Lower leg skin (tissue), 3 donors: ENCODE measurements at regions not wholly inside any gene's neighbourhood (a gene's known extent, or its start where the extent isn't known, plus 50 kb on each side); places are given as distances from the start of the nearest gene placed in this dataset.

Source experiments
- CTCF ChIP-seq, 3 donors: fragments of 450-650 bp; IDR thresholded peaks; one replicate each; pipeline ENCODE4 v1.5.1; 2016; ENCODE audit warnings: antibody characterized with exemption in 3 of 3, mild to moderate bottlenecking in 3 of 3, moderate library complexity in 2 of 3
- POLR2A ChIP-seq, 2 donors: fragments of 450-650 bp; IDR thresholded peaks; one replicate each; pipeline ENCODE4 v1.6.1; 2016 to 2017; ENCODE audit warnings: antibody characterized with exemption in 2 of 2, mild to moderate bottlenecking in 1 of 2, moderate library complexity in 1 of 2

- TF ChIP-seq CTCF (IDR thresholded peaks at IDR 0.05) (no peak), POLR2A (IDR thresholded peaks at IDR 0.05) (no peak)
Measured at GRCh38 chrX:55151199-55151598, 62.4 kb downstream of the PAGE2 start.
